Caki2 (cell line): ENCODE measurements at regions not wholly inside any gene's neighbourhood (a gene's known extent, or its start where the extent isn't known, plus 50 kb on each side); places are given as distances from the start of the nearest gene placed in this dataset.
"Not testable (repeated sequence)": the region's sequence is repeated elsewhere in the genome, so short reads cannot be mapped to it uniquely, and the experiment has no call there.

Experiments used
- DNase-seq: peaks from one replicate; pipeline ENCODE4 v3.0.0-alpha.2; 2015; ENCODE audit warnings: low read depth
- in situ Hi-C: cut with HindIII; loops from 2 replicates; pipeline ENCODE4 v1.10.0; 2016; ENCODE audit warnings: low sequenced_read_pairs, low pct_unique_long_range_greater_than_20kb, mixed read lengths

- DNase-seq: no peak
- in situ Hi-C loops: no loop called here
Measured at GRCh38 chr20:11457488-11457887, 460.2 kb upstream of the BTBD3 start.

GRCh38 chr20:11459090-11459890, 458.4 kb upstream of the BTBD3 start:
- in situ Hi-C loops: no loop called here
- no peak for DNase-seq

- peak; percentile 14 for DNase-seq
- in situ Hi-C loops: no loop called here
Measured at GRCh38 chr20:11467436-11467835, 450.3 kb upstream of the BTBD3 start.

- no peak for DNase-seq
- in situ Hi-C loops: no loop called here
Measured at GRCh38 chr20:11468880-11469279, 448.8 kb upstream of the BTBD3 start.

- in situ Hi-C loops: no loop called here
- DNase-seq: no peak
Measured at GRCh38 chr20:11469795-11470435, 447.8 kb upstream of the BTBD3 start.

GRCh38 chr20:11473983-11474382, 443.7 kb upstream of the BTBD3 start:
- in situ Hi-C loops: no loop called here
- DNase-seq: no peak

- in situ Hi-C loops: no loop called here
- no peak for DNase-seq
Measured at GRCh38 chr20:11483697-11484096, 434.0 kb upstream of the BTBD3 start.

GRCh38 chr20:11484479-11484878, 433.2 kb upstream of the BTBD3 start:
- DNase-seq: no peak
- in situ Hi-C loops: no loop called here

GRCh38 chr20:11492386-11492785, 425.3 kb upstream of the BTBD3 start:
- in situ Hi-C loops: no loop called here
- no peak for DNase-seq

GRCh38 chr20:11492846-11493245, 424.8 kb upstream of the BTBD3 start:
- no peak for DNase-seq
- in situ Hi-C loops: no loop called here

GRCh38 chr20:11496380-11496779, 421.3 kb upstream of the BTBD3 start:
- in situ Hi-C loops: no loop called here
- DNase-seq: peak; percentile 57

- no peak for DNase-seq
- in situ Hi-C loops: no loop called here
Measured at GRCh38 chr20:11497545-11497944, 420.1 kb upstream of the BTBD3 start.

- peak; percentile 54 for DNase-seq
- in situ Hi-C loops: no loop called here
Measured at GRCh38 chr20:11499101-11499634, 418.5 kb upstream of the BTBD3 start.

GRCh38 chr20:11502061-11502460, 415.6 kb upstream of the BTBD3 start:
- peak; percentile 38 for DNase-seq
- in situ Hi-C loops: no loop called here

- in situ Hi-C loops: no loop called here
- no peak for DNase-seq
Measured at GRCh38 chr20:11502671-11503070, 415.0 kb upstream of the BTBD3 start.

GRCh38 chr20:11509776-11510175, 407.9 kb upstream of the BTBD3 start:
- in situ Hi-C loops: no loop called here
- no peak for DNase-seq

- no peak for DNase-seq
- in situ Hi-C loops: no loop called here
Measured at GRCh38 chr20:11511821-11512220, 405.9 kb upstream of the BTBD3 start.

GRCh38 chr20:11513241-11513745, 404.4 kb upstream of the BTBD3 start:
- DNase-seq, in situ Hi-C loops: not testable (repeated sequence)

GRCh38 chr20:11516448-11516847, 401.2 kb upstream of the BTBD3 start:
- in situ Hi-C loops: no loop called here

More at GRCh38 chr20:11516448-11516847, 401.2 kb upstream of the BTBD3 start:
- DNase-seq: no peak
